ENCODE measurements at regions not wholly inside any gene's neighbourhood (a gene's known extent, or its start where the extent isn't known, plus 50 kb on each side); places are given as distances from the start of the nearest gene placed in this dataset.

GRCh38 chr13:58266271-58266670, 634.7 kb downstream of the PCDH17 start:
- no peaks in the 10 kb centered on the region for H3K9me2 ChIP-seq (replicated peaks; ENCODE audit: control insufficient read depth, low read length)
- TF ChIP-seq CTCF (IDR thresholded peaks at IDR 0.05; ENCODE audit: low read depth, low read length, poor library complexity, severe bottlenecking) (no peak), EZH2phosphoT487 (IDR thresholded peaks at IDR 0.05; ENCODE audit: borderline replicate concordance, low read length) (no peak)

GRCh38 chr13:58298556-58299135, 667.1 kb downstream of the PCDH17 start:
- no peaks in the 10 kb centered on the region for H3K36me3 ChIP-seq (ENCODE audit: control insufficient read depth, low read length)
- H3K4me1 ChIP-seq (ENCODE audit: control insufficient read depth, low read length), result no peaks in the 10 kb centered on the region
- no peaks in the 10 kb centered on the region for H3K9me2 ChIP-seq (replicated peaks; ENCODE audit: control insufficient read depth, low read length)
- H3K79me2 ChIP-seq (ENCODE audit: control insufficient read depth, low read length), result no peaks in the 10 kb centered on the region
- no peak overlapping the region for H3K4me2 ChIP-seq (ENCODE audit: low read length)
- H3K4me3 ChIP-seq (ENCODE audit: low read length), result no peak overlapping the region
- H3K27ac ChIP-seq (ENCODE audit: low read depth, low read length), result no peak overlapping the region
- H3F3A ChIP-seq (ENCODE audit: control insufficient read depth, insufficient read depth), result no peaks in the 10 kb centered on the region
- TF ChIP-seq EZH2phosphoT487 (IDR thresholded peaks at IDR 0.05; ENCODE audit: borderline replicate concordance, low read length) (no peak), CTCF (IDR thresholded peaks at IDR 0.05; ENCODE audit: low read depth, low read length, poor library complexity, severe bottlenecking) (no peak)
- no peaks in the 10 kb centered on the region for H4K20me1 ChIP-seq (ENCODE audit: control insufficient read depth, insufficient read depth, low read depth, low read length)
- H3K27me3 ChIP-seq (ENCODE audit: control insufficient read depth, low read length), result no peaks in the 10 kb centered on the region
- H3K9me3 ChIP-seq (ENCODE audit: control insufficient read depth, insufficient read depth, low read length), result no peaks in the 10 kb centered on the region; the same call in 1 of the 2 replicates

More at GRCh38 chr13:58266271-58266670, 634.7 kb downstream of the PCDH17 start:
- H3K27me3 ChIP-seq (ENCODE audit: control insufficient read depth, low read length), result no peaks in the 10 kb centered on the region
- H3K27ac ChIP-seq (ENCODE audit: low read depth, low read length), result no peak overlapping the region
- H3K36me3 ChIP-seq (ENCODE audit: control insufficient read depth, low read length), result no peaks in the 10 kb centered on the region
- H3F3A ChIP-seq (ENCODE audit: control insufficient read depth, insufficient read depth), result no peaks in the 10 kb centered on the region
- H3K79me2 ChIP-seq (ENCODE audit: control insufficient read depth, low read length), result no peaks in the 10 kb centered on the region
- H4K20me1 ChIP-seq (ENCODE audit: control insufficient read depth, insufficient read depth, low read depth, low read length), result no peaks in the 10 kb centered on the region
- H3K4me3 ChIP-seq (ENCODE audit: low read length), result no peak overlapping the region
- H3K9me3 ChIP-seq (ENCODE audit: control insufficient read depth, insufficient read depth, low read length), result no peaks in the 10 kb centered on the region
- H3K4me1 ChIP-seq (ENCODE audit: control insufficient read depth, low read length), result no peaks in the 10 kb centered on the region
- no peak overlapping the region for H3K4me2 ChIP-seq (ENCODE audit: low read length)

GRCh38 chr13:58300224-58300623, 668.7 kb downstream of the PCDH17 start:
- Histone ChIP-seq H3K9me2 (replicated peaks; ENCODE audit: control insufficient read depth, low read length) (no peaks in the 10 kb centered on the region), H3K9me3 (ENCODE audit: control insufficient read depth, insufficient read depth, low read length) (no peaks in the 10 kb centered on the region; the same call in 1 of the 2 replicates), H3K36me3 (ENCODE audit: control insufficient read depth, low read length) (no peaks in the 10 kb centered on the region), H3F3A (ENCODE audit: control insufficient read depth, insufficient read depth) (no peaks in the 10 kb centered on the region), H3K79me2 (ENCODE audit: control insufficient read depth, low read length) (no peaks in the 10 kb centered on the region), H3K4me3 (ENCODE audit: low read length) (no peak overlapping the region), H3K4me2 (ENCODE audit: low read length) (no peak overlapping the region), H3K27me3 (ENCODE audit: control insufficient read depth, low read length) (no peaks in the 10 kb centered on the region), H3K27ac (ENCODE audit: low read depth, low read length) (no peak overlapping the region), H3K4me1 (ENCODE audit: control insufficient read depth, low read length) (no peaks in the 10 kb centered on the region), H4K20me1 (ENCODE audit: control insufficient read depth, insufficient read depth, low read depth, low read length) (no peaks in the 10 kb centered on the region)
- TF ChIP-seq EZH2phosphoT487 (IDR thresholded peaks at IDR 0.05; ENCODE audit: borderline replicate concordance, low read length), result no peak
- TF ChIP-seq CTCF (IDR thresholded peaks at IDR 0.05; ENCODE audit: low read depth, low read length, poor library complexity, severe bottlenecking), result no peak

Measured in DOHH2 (cell line).